Uterus (tissue), 2 donors: ENCODE measurements at regions not wholly inside any gene's neighbourhood (a gene's known extent, or its start where the extent isn't known, plus 50 kb on each side); places are given as distances from the start of the nearest gene placed in this dataset.

Experiments used
- CTCF ChIP-seq, 4 experiments: fragments of 200-600 bp in 2 of 4; fragments of 450-650 bp in 2 of 4; sonication (generic) in 2 of 4; IDR thresholded peaks; one replicate each; pipeline ENCODE4 v1.5.1; 2016 to 2019; ENCODE audit warnings: antibody characterized with exemption in 4 of 4, mild to moderate bottlenecking in 2 of 4, moderate library complexity in 1 of 4
- POLR2A ChIP-seq, 2 donors: fragments of 450-650 bp; IDR thresholded peaks; one replicate each; pipeline ENCODE4 v1.6.1; 2016; ENCODE audit warnings: antibody characterized with exemption in 2 of 2, mild to moderate bottlenecking in 1 of 2, moderate library complexity in 1 of 2

GRCh38 chr13:65605396-65605795 is 1624.7 kb downstream of the PCDH9 start:
- TF ChIP-seq POLR2A (IDR thresholded peaks at IDR 0.05) (no peak), CTCF (IDR thresholded peaks at IDR 0.05) (no peak)
